Activated CD4-positive, alpha-beta memory T cell treated with anti-CD3 and anti-CD28 coated beads, Interleukin-2, amount 10 ng/mL, durations not matched to agents 7 days and 5 days (primary cell): ENCODE measurements at regions not wholly inside any gene's neighbourhood (a gene's known extent, or its start where the extent isn't known, plus 50 kb on each side); places are given as distances from the start of the nearest gene placed in this dataset.
A peak's percentile ranks its signal among the peaks of the same experiment; 100 is the strongest.
"Not testable (repeated sequence)": the region's sequence is repeated elsewhere in the genome, so short reads cannot be mapped to it uniquely, and the experiment has no call there.

Source experiments
- CTCF ChIA-PET: fragments of 350-600 bp; sonication (Branson Sonifier 250); formaldehyde crosslinking; loops from one replicate; lab custom pipeline; 2021; ENCODE audit warnings: antibody characterized with exemption, inconsistent platforms; lab: Charles Lee
- POLR2A ChIA-PET: fragments of 350-600 bp; sonication (Branson Sonifier 250); formaldehyde crosslinking; loops from one replicate; lab custom pipeline; 2021; ENCODE audit warnings: antibody characterized with exemption; lab: Charles Lee
- DNase-seq: peaks from one replicate; pipeline ENCODE4 v3.0.0-alpha.2; 2020
- H3K27ac Mint-ChIP-seq: one replicate; pipeline ENCODE4 v1.8.0; 2021; ENCODE audit warnings: mild to moderate bottlenecking, mixed read lengths
- H3K27me3 Mint-ChIP-seq: one replicate; pipeline ENCODE4 v1.8.0; 2021; ENCODE audit warnings: mixed read lengths
- H3K36me3 Mint-ChIP-seq: one replicate; pipeline ENCODE4 v1.8.0; 2021; ENCODE audit warnings: low read depth, mixed read lengths
- H3K4me1 Mint-ChIP-seq: one replicate; pipeline ENCODE4 v1.8.0; 2021; ENCODE audit warnings: mixed read lengths
- H3K4me3 Mint-ChIP-seq: one replicate; pipeline ENCODE4 v1.8.0; 2021; ENCODE audit warnings: mild to moderate bottlenecking, mixed read lengths
- H3K9me3 Mint-ChIP-seq: one replicate; pipeline ENCODE4 v1.8.0; 2021; ENCODE audit warnings: mixed read lengths

DNA sequence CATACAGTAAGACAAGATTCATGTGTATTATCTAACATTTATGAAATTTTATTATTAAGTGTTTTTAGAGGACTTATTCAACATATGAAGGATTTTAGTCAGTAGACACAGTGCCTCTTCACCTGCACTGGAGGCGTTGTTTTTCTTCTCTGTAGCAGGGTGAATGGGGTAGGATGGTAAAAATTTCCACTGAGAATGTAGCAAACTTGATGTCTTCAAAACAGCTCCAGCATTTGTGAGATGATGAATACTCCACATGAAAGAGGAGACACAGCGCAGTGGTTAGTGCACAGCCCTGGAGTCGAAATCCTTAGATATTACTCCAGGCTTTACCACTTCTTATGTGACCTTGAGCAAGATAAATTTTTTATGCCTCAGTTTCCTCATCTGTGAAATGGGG is 110.5 kb upstream of the AHI1 start:
- H3K9me3 Mint-ChIP-seq: no peaks in the 10 kb centered on the region
- no peak overlapping the region for H3K27ac Mint-ChIP-seq
- ChIA-PET POLR2A (no interaction called here), CTCF (no interaction called here)
- no peaks in the 10 kb centered on the region for H3K4me1 Mint-ChIP-seq
- peaks cover 29% of the 10 kb centered on the region for H3K27me3 Mint-ChIP-seq
- H3K36me3 Mint-ChIP-seq: no peaks in the 10 kb centered on the region
- no peak overlapping the region for H3K4me3 Mint-ChIP-seq
- no peak for DNase-seq

DNA sequence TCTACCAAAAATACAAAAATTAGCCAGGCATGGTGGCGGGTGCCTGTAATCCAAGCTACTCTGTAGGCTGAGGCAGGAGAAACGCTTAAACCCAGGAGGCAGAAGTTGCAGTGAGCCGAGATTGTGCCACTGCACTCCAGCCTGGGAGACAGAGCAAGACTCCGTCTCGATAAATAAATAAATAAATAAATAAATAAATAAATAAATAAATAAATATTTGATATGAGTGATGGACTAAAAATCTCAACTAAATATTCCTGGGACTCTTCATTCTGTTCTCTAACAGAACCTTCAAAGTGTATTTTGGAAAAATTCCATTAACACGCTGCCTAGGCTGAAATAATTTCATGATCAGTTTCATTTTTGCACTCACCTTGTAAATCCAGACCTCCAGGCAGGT is 112.7 kb upstream of the AHI1 start:
- H3K4me3 Mint-ChIP-seq, DNase-seq, H3K4me1 Mint-ChIP-seq, CTCF ChIA-PET, H3K9me3 Mint-ChIP-seq, H3K36me3 Mint-ChIP-seq, H3K27ac Mint-ChIP-seq: not testable (repeated sequence)
- H3K27me3 Mint-ChIP-seq: peaks cover 44% of the 10 kb centered on the region
- POLR2A ChIA-PET: interaction anchor here (0.9 kb wide), 1 partner anchor 41 kb away, joined by 3 read pairs; no protein-coding TSS in a partner anchor

DNA sequence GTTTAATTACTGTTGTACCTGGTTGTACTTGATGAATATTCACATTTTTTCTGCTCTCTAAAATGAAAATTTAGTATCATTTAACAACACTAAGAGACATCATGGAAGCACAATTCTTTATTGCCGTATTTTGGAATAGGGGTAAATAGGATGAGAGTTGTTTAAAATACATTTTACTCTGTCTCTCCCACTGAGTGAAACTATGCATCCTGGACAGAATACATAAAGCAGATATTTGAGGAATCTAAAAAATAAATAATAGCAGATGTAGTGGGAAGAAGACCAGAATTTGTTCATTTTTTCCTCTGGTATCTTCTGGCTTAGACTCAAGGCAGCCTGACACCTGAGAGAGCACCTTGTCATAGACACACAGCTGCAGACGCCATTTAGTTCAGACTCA is 119.1 kb upstream of the AHI1 start:
- CTCF ChIA-PET: no interaction called here
- no peaks in the 10 kb centered on the region for H3K9me3 Mint-ChIP-seq
- DNase-seq: no peak
- H3K36me3 Mint-ChIP-seq: no peaks in the 10 kb centered on the region
- no peak overlapping the region for H3K27ac Mint-ChIP-seq
- POLR2A ChIA-PET: no interaction called here
- no peaks in the 10 kb centered on the region for H3K4me1 Mint-ChIP-seq
- no peak overlapping the region for H3K4me3 Mint-ChIP-seq
- H3K27me3 Mint-ChIP-seq: peaks cover 34% of the 10 kb centered on the region

DNA sequence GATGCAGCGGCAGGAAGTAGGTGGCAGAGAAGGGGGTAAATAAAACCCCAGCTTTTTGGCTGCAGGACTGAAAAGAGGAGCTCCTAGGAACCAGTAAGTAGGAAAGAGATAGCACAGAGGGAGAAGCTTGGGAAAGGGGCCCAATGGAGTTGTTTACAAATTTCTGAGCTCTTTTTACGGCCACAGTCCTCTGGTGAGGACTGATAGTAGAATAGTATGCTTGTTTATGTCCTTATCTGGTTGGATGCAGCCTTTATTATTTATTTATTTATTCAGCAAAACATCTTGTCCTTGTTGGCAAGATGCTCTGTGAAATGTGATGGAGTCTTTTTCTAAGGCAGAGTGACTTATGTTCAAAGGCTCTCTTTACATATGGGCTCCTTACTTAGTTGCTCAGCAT is 119.7 kb upstream of the AHI1 start:
- Mint-ChIP-seq H3K36me3 (peaks cover 2% of the 10 kb centered on the region), H3K27me3 (peaks cover 29% of the 10 kb centered on the region), H3K9me3 (peaks cover 2% of the 10 kb centered on the region), H3K27ac (no peak overlapping the region), H3K4me1 (no peaks in the 10 kb centered on the region), H3K4me3 (no peak overlapping the region)
- DNase-seq: no peak
- POLR2A ChIA-PET: no interaction called here
- CTCF ChIA-PET: no interaction called here

DNA sequence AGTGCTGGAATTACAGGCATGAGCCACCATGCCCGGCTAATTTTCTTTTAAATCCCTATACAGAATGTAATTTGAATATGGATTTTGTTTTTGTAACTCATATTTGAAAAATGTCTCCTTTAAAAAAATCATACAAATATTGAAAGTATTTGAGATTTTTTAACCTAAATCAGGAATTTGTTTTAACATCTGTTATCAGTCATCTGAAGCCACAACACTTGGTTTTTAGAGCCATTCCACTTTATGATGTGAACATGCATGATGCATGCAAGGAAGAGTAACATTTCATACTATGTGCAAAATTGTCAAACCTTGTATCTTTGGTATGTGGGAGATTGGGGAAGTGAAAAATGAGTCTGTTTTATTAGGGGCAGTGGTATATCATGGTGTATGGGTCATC is 124.5 kb upstream of the AHI1 start:
- ChIA-PET CTCF (no interaction called here), POLR2A (no interaction called here)
- H3K4me1 Mint-ChIP-seq: peaks cover 21% of the 10 kb centered on the region
- H3K27ac Mint-ChIP-seq: no peak overlapping the region
- peaks cover 3% of the 10 kb centered on the region for H3K27me3 Mint-ChIP-seq
- peaks cover 15% of the 10 kb centered on the region for H3K9me3 Mint-ChIP-seq
- no peak overlapping the region for H3K4me3 Mint-ChIP-seq
- H3K36me3 Mint-ChIP-seq: peaks cover 9% of the 10 kb centered on the region
- DNase-seq: no peak

DNA sequence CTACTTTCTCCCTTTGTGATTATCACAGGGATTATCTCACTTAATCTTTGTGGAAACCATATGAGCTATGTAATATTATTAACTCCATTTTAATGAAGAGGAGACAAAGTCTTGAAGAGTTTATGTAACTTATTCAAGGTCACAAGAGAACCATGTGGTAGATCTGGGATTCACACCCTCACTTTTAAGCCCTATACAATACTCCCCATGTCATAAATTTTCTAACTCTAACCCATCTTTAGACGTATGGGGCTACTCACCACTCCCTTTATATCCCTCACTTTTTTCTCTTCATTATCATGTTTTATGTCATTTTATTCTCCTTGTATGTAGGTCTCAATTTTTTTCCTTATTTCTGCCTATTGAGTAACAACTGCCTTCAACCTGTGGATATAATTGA is 126.4 kb upstream of the AHI1 start:
- no peak for DNase-seq
- ChIA-PET CTCF (interaction anchor here (1.1 to 1.4 kb wide), 3 partner anchors 11 to 88 kb away, joined by 3 to 6 read pairs (median 3); no protein-coding TSS in a partner anchor), POLR2A (interaction anchor here (0.9 to 2.3 kb wide), 5 partner anchors 15 to 666 kb away, joined by 3 to 7 read pairs (median 6); partner anchors contain the start of gene BCLAF1)
- Mint-ChIP-seq H3K27ac (peak overlapping the region; percentile 69), H3K36me3 (peaks cover 9% of the 10 kb centered on the region), H3K9me3 (peaks cover 15% of the 10 kb centered on the region), H3K4me3 (no peak overlapping the region), H3K27me3 (peaks cover 7% of the 10 kb centered on the region), H3K4me1 (peaks cover 21% of the 10 kb centered on the region)

DNA sequence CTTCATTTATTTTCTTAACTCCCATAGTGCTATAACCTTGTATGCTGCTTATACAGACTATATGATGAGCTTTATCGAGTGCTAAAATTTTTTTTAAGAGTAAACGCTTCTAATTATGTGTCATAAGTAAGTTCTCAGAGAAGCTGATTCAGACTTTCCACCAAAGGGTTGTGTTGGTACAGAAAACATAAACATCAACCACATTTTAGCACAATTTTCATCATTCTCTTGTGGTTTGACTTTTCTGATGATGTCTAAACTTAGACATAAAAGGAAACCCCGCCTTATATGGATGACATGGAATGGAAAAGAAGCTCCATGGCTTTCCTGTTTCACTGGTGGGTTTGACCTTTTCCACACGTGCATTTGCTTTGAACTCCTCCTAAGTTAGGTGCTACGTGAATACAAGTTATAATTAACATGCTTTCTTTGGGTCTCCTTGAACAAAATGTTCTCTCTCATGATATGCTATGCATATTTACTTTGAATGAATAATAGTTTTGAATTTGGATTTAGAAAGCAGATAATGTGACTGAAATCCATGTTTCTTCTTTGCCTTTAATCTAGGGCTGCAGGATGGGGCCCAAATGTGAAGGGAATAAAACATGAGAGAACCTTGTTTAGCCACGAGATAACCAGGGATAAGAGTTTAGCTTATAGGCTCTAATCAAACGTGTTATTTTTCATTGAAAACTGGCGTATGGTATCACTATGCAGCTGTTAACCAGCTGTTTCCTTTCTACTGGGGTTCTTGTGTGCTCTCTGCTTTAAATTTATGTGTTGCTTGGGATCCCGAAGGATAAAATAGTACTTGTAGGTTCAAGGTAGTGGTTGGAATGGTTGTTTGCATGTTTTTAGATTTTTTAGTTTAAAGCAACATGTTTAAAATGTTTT is 127.1 kb upstream of the AHI1 start:
- peaks cover 15% of the 10 kb centered on the region for H3K9me3 Mint-ChIP-seq
- H3K27me3 Mint-ChIP-seq: peaks cover 10% of the 10 kb centered on the region
- peak; percentile 22 for DNase-seq
- no peak overlapping the region for H3K4me3 Mint-ChIP-seq
- ChIA-PET CTCF (interaction anchor here (1.1 to 1.4 kb wide), 3 partner anchors 12 to 89 kb away, joined by 3 to 6 read pairs (median 3); no protein-coding TSS in a partner anchor), POLR2A (interaction anchor here (0.9 to 2.3 kb wide), 6 partner anchors 9 to 665 kb away, joined by 3 to 7 read pairs (median 4); partner anchors contain the start of gene BCLAF1)
- H3K36me3 Mint-ChIP-seq: peaks cover 9% of the 10 kb centered on the region
- H3K4me1 Mint-ChIP-seq: peaks cover 21% of the 10 kb centered on the region
- peak overlapping the region; percentile 69 for H3K27ac Mint-ChIP-seq

DNA sequence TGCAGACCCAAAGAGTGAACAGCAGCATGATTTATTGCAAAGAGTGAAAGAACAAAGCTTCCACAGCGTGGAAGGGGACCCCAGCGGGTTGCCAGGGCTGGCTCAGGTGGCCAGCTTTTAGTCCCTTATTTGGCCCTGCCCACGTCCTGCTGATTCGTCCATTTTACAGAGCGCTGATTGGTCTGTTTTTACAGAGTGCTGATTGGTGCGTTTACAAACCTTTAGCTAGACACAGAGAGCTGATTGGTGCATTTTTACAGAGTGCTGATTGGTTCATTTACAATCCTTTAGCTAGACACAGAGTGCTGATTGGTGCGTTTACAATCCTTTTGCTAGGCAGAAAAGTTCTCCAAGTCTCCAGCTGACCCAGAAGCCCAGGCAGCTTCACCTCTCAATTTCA is 128.5 kb upstream of the AHI1 start:
- H3K4me3 Mint-ChIP-seq, H3K36me3 Mint-ChIP-seq, DNase-seq, CTCF ChIA-PET, H3K27ac Mint-ChIP-seq: not testable (repeated sequence)
- H3K27me3 Mint-ChIP-seq: peaks cover 14% of the 10 kb centered on the region
- POLR2A ChIA-PET: interaction anchor here (2.3 kb wide), 1 partner anchor 88 kb away, joined by 7 read pairs; no protein-coding TSS in a partner anchor
- H3K4me1 Mint-ChIP-seq: peaks cover 21% of the 10 kb centered on the region
- H3K9me3 Mint-ChIP-seq: peaks cover 15% of the 10 kb centered on the region

DNA sequence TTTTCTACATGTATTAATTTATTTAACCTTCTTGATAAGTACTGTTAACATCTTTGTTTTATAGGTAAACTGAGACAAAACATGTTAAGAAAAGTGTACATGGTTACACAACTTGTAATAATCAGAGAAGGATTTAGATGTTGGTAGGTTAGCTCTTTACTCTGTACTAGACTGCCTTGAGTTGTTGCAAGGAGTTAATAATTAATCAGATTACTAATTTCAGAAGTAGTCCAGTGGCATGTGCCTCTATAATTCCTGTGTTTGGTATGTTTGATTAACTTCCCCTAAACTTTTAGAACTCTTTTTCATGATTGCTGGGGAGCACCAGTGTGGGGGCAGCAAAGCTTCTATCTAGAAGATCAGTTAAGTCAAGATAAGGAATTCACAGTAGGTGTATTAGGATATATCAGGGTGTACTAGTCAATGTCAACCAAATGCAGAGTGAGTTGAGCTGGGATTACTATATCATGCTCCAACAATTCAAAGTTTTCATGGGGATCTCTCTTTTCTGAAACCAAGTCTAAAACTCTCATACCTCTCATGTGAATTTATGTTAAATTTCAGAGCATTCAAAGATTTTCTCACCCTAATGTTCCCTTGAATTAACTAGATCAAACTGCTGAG is 129.7 kb upstream of the AHI1 start:
- Mint-ChIP-seq H3K27me3 (peaks cover 20% of the 10 kb centered on the region), H3K4me3 (no peak overlapping the region), H3K27ac (no peak overlapping the region), H3K4me1 (peaks cover 21% of the 10 kb centered on the region), H3K9me3 (peaks cover 14% of the 10 kb centered on the region), H3K36me3 (peaks cover 8% of the 10 kb centered on the region)
- POLR2A ChIA-PET: no interaction called here
- CTCF ChIA-PET: no interaction called here
- no peak for DNase-seq

DNA sequence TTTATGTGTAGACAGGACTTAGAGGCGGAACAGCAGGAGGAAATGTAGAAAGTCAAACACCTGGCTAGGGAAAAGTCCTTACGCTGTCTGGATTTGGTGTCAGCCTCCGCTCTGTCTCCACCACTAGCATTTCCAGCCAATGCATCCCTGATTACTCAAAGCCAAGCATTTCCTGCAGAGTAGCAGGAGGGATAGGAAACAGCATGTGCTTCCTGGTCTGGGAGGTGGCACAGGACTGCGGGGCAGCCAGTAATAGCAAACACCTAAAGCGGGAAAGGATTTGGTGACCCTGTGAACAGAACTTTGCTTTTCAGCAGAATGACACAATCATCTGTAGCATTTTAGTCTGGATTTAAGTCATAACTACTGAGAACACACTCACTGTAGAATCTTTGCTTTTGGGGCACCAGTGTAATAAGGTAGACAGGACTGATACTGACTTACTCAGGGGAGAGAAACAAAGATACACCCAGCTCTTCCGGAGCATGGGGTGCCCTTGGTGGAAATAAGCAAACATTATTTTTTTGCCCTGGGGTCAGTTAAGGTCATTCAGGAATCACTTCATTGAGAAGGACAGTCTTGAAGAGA is 133.3 kb upstream of the AHI1 start:
- Mint-ChIP-seq H3K9me3 (no peaks in the 10 kb centered on the region), H3K36me3 (no peaks in the 10 kb centered on the region), H3K27me3 (peaks cover 32% of the 10 kb centered on the region), H3K4me1 (peaks cover 2% of the 10 kb centered on the region), H3K4me3 (no peak overlapping the region), H3K27ac (no peak overlapping the region)
- DNase-seq: no peak
- ChIA-PET CTCF (no interaction called here), POLR2A (no interaction called here)

DNA sequence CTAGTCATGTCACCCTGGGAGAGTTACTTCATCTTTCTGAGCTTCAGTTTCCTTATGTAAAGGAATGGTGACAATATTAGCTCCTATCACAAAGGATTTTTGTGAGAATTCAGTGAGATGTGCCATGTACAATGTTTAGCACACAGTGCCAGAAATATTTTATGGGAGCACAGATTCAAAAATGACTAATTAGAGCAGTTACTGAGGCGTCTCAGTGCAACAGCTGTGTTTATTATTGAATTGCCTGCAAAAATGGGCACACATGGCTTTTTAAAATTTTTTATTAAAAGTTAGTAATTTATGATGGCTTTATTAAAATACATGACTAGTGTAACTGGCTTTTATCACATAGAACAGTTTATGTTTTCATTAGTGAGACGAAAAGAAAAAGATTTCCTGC is 134.3 kb upstream of the AHI1 start:
- CTCF ChIA-PET: no interaction called here
- H3K27me3 Mint-ChIP-seq: peaks cover 39% of the 10 kb centered on the region
- H3K27ac Mint-ChIP-seq: no peak overlapping the region
- no peaks in the 10 kb centered on the region for H3K36me3 Mint-ChIP-seq
- DNase-seq: no peak
- no peaks in the 10 kb centered on the region for H3K4me1 Mint-ChIP-seq
- POLR2A ChIA-PET: no interaction called here
- H3K9me3 Mint-ChIP-seq: no peaks in the 10 kb centered on the region
- no peak overlapping the region for H3K4me3 Mint-ChIP-seq

DNA sequence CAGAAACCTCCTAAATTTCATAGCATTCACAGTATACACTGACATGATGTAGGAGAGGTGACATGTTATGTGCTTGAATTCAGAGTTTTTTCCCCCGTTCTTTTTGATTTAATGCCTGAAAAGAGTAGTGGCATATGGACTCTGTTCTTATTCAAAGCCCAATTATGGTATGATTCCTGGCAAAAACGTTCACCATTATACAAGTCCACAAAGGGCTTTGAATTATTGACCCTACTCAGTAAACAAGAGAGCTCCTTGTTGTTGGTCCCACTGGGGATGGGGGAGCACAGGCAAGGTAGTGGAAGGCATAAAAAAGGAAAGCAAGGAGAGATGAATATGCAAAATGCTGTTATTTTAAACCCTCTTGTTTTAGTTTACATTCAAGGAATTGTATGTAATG is 136.0 kb upstream of the AHI1 start:
- peaks cover 41% of the 10 kb centered on the region for H3K27me3 Mint-ChIP-seq
- no peaks in the 10 kb centered on the region for H3K36me3 Mint-ChIP-seq
- no peaks in the 10 kb centered on the region for H3K4me1 Mint-ChIP-seq
- H3K9me3 Mint-ChIP-seq: no peaks in the 10 kb centered on the region
- no peak overlapping the region for H3K4me3 Mint-ChIP-seq
- DNase-seq: no peak
- ChIA-PET CTCF (no interaction called here), POLR2A (interaction anchor here (0.8 kb wide), 1 partner anchor 9 kb away, joined by 3 read pairs; no protein-coding TSS in a partner anchor)
- H3K27ac Mint-ChIP-seq: no peak overlapping the region

DNA sequence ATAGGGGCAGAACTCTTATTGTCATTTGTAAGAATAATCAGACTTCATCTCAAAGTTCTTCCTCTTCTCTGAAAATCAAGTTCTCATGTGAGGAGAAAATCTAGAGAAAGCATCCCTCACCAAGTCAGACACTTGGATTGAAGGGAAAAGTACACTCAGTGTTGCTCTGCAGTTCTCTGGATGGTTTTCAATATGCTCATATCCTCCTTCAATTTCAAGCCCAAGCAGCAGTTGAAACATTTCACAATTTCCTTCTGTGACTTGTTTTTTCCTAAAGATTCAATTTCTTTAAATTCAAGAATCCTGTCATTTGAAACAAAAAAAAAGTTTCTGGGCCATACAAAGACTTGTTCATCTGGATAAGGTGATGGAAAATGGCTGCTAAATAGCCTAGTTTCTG is 140.2 kb upstream of the AHI1 start:
- Mint-ChIP-seq H3K36me3 (peaks cover 10% of the 10 kb centered on the region), H3K4me1 (peaks cover 11% of the 10 kb centered on the region), H3K27ac (no peak overlapping the region), H3K27me3 (peaks cover 31% of the 10 kb centered on the region), H3K4me3 (no peak overlapping the region), H3K9me3 (peaks cover 3% of the 10 kb centered on the region)
- POLR2A ChIA-PET: no interaction called here
- no peak for DNase-seq
- CTCF ChIA-PET: interaction anchor here (0.6 kb wide), 1 partner anchor 8 kb away, joined by 3 read pairs; no protein-coding TSS in a partner anchor
